Esophagus squamous epithelium (tissue), 4 donors: ENCODE measurements at regions not wholly inside any gene's neighbourhood (a gene's known extent, or its start where the extent isn't known, plus 50 kb on each side); places are given as distances from the start of the nearest gene placed in this dataset.

Source experiments
- CTCF ChIP-seq, 6 experiments: fragments of 450-650 bp in 4 of 6; fragments of 200-600 bp in 2 of 6; sonication (generic) in 2 of 6; IDR thresholded peaks; one replicate each; pipeline ENCODE4 v1.5.1; 2016 to 2019; ENCODE audit warnings: antibody characterized with exemption in 6 of 6, mild to moderate bottlenecking in 4 of 6, moderate library complexity in 4 of 6
- POLR2A ChIP-seq, 4 donors: fragments of 450-650 bp; IDR thresholded peaks; one replicate each; pipeline ENCODE4 v1.6.1; 2017; ENCODE audit warnings: antibody characterized with exemption in 4 of 4, mild to moderate bottlenecking in 4 of 4, moderate library complexity in 3 of 4

- TF ChIP-seq CTCF (IDR thresholded peaks at IDR 0.05) (no peak), POLR2A (IDR thresholded peaks at IDR 0.05) (no peak)
Measured at GRCh38 chr1:177854951-177855350, 114.9 kb downstream of the SEC16B start.
